ENCODE measurements at regions not wholly inside any gene's neighbourhood (a gene's known extent, or its start where the extent isn't known, plus 50 kb on each side); places are given as distances from the start of the nearest gene placed in this dataset.

- no peak for TF ChIP-seq CTCF (IDR thresholded peaks at IDR 0.05; ENCODE audit: control insufficient read depth, extremely low read depth, insufficient read depth)
- H3K4me3 ChIP-seq (ENCODE audit: low read depth, low read length) = no peak overlapping the region
- no peak for DNase-seq (ENCODE audit: low read depth)
Measured at GRCh38 chr2:83240611-83241010, 1218.5 kb downstream of the SUCLG1 start.

- no peak for TF ChIP-seq CTCF (IDR thresholded peaks at IDR 0.05; ENCODE audit: control insufficient read depth, extremely low read depth, insufficient read depth)
- no peak for DNase-seq (ENCODE audit: low read depth)
- H3K4me3 ChIP-seq (ENCODE audit: low read depth, low read length) = no peak overlapping the region
Measured at GRCh38 chr2:83238111-83238510, 1221.0 kb downstream of the SUCLG1 start.

GRCh38 chr2:83234246-83234645, 1224.8 kb downstream of the SUCLG1 start:
- H3K4me3 ChIP-seq (ENCODE audit: low read depth, low read length) = no peak overlapping the region
- DNase-seq (ENCODE audit: low read depth) = no peak
- no peak for TF ChIP-seq CTCF (IDR thresholded peaks at IDR 0.05; ENCODE audit: control insufficient read depth, extremely low read depth, insufficient read depth)

- no peak for TF ChIP-seq CTCF (IDR thresholded peaks at IDR 0.05; ENCODE audit: control insufficient read depth, extremely low read depth, insufficient read depth)
- DNase-seq (ENCODE audit: low read depth) = no peak
- H3K4me3 ChIP-seq (ENCODE audit: low read depth, low read length) = no peak overlapping the region
Measured at GRCh38 chr2:83233781-83234180, 1225.3 kb downstream of the SUCLG1 start.

GRCh38 chr2:83233326-83233725, 1225.8 kb downstream of the SUCLG1 start:
- no peak overlapping the region for H3K4me3 ChIP-seq (ENCODE audit: low read depth, low read length)
- TF ChIP-seq CTCF (IDR thresholded peaks at IDR 0.05; ENCODE audit: control insufficient read depth, extremely low read depth, insufficient read depth) = no peak
- no peak for DNase-seq (ENCODE audit: low read depth)

- no peak for DNase-seq (ENCODE audit: low read depth)
- no peak for TF ChIP-seq CTCF (IDR thresholded peaks at IDR 0.05; ENCODE audit: control insufficient read depth, extremely low read depth, insufficient read depth)
- no peak overlapping the region for H3K4me3 ChIP-seq (ENCODE audit: low read depth, low read length)
Measured at GRCh38 chr2:83229443-83229842, 1229.6 kb downstream of the SUCLG1 start.

- no peak for TF ChIP-seq CTCF (IDR thresholded peaks at IDR 0.05; ENCODE audit: control insufficient read depth, extremely low read depth, insufficient read depth)
- no peak overlapping the region for H3K4me3 ChIP-seq (ENCODE audit: low read depth, low read length)
- no peak for DNase-seq (ENCODE audit: low read depth)
Measured at GRCh38 chr2:83224591-83225200, 1234.4 kb downstream of the SUCLG1 start.
